Spinal cord (tissue), 9 donors: ENCODE measurements at regions not wholly inside any gene's neighbourhood (a gene's known extent, or its start where the extent isn't known, plus 50 kb on each side); places are given as distances from the start of the nearest gene placed in this dataset.
A peak's percentile ranks its signal among the peaks of the same experiment; 100 is the strongest.

Experiments
- DNase-seq, 6 donors: peaks; one replicate each; pipeline versions ENCODE4 v3.0.0 to v3.0.0-alpha.2; 2013 to 2015; ENCODE audit warnings: low spot score in 6 of 6, low read depth in 4 of 6
- H3K27ac ChIP-seq: one replicate; pipeline ENCODE4 v1.5.1; 2013; ENCODE audit warnings: low read depth, low read length, control low read depth
- H3K27me3 ChIP-seq: one replicate; pipeline ENCODE4 v1.6.1; 2013; ENCODE audit warnings: low read length; ENCODE audit not compliant: control insufficient read depth, insufficient read depth
- H3K36me3 ChIP-seq: one replicate; pipeline ENCODE4 v1.6.1; 2013; ENCODE audit warnings: low read length; ENCODE audit not compliant: control insufficient read depth, insufficient read depth
- H3K4me1 ChIP-seq: one replicate; pipeline ENCODE4 v1.6.1; 2013; ENCODE audit warnings: low read length; ENCODE audit not compliant: control insufficient read depth, insufficient read depth
- H3K4me3 ChIP-seq: one replicate; pipeline ENCODE4 v1.5.1; 2013; ENCODE audit warnings: low read depth, low read length, control low read depth
- H3K9me3 ChIP-seq: one replicate; pipeline ENCODE4 v1.6.1; 2013; ENCODE audit warnings: low read length; ENCODE audit not compliant: control insufficient read depth, insufficient read depth
- WGBS: methylation state at CpG from one replicate; pipeline ENCODE4 v1.1.5; 2013; ENCODE audit warnings: missing lambda C conversion rate; ENCODE audit not compliant: insufficient coverage; 5-methylcytosine and 5-hydroxymethylcytosine counted together
- donor health status: healthy.

GRCh38 chr13:31964168-31964567 is 67.4 kb upstream of the FRY start:
- Histone ChIP-seq H3K4me3 (no peak overlapping the region), H3K4me1 (peaks cover 3% of the 10 kb centered on the region), H3K9me3 (no peaks in the 10 kb centered on the region), H3K27ac (no peak overlapping the region), H3K27me3 (no peaks in the 10 kb centered on the region), H3K36me3 (no peaks in the 10 kb centered on the region)
- no CpG with 5 or more reads among the region's 2 CpGs for WGBS
- DNase-seq = no peak

DNA sequence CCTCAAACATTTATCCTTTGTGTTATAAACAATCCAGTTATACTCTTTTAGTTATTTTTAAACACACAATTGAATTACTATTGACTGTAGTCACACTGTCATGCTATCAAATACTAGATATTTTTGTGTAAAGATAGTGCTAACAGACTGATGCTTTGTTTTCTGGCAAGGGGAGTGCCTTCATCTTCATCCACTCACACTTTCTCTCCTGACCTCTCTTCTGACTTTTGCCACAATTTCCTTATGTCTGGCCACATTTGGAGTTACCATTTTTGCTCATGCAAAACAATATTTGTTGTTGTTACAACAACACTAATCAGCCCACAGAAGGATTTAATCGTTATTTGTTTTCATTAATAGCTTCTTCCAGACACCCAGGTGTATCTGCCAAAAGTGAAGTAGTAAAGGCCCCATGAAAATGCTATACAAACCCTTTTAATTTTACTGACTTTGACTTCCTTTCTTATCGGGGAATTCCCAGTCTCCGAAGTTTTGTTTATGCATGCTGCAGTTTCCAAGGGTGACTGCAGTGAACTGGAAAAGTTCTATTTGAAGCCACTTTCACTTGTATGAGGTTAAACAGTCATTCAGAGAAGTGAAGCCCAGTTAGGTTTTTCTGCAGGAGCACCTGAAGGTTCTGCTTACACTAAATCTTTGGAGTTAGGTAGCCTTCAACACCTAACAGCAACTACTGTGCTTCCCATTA is 66.1 kb upstream of the FRY start:
- peak in 2 of 6 donors; percentile 17 to 46 for DNase-seq
- H3K4me1 ChIP-seq = peaks cover 3% of the 10 kb centered on the region
- H3K27me3 ChIP-seq = no peaks in the 10 kb centered on the region
- WGBS = no CpG with 5 or more reads among the region's 3 CpGs
- H3K27ac ChIP-seq = no peak overlapping the region
- no peaks in the 10 kb centered on the region for H3K9me3 ChIP-seq
- H3K36me3 ChIP-seq = no peaks in the 10 kb centered on the region
- H3K4me3 ChIP-seq = no peak overlapping the region

- DNase-seq = no peak
- H3K4me1 ChIP-seq = peaks cover 3% of the 10 kb centered on the region
- no peaks in the 10 kb centered on the region for H3K27me3 ChIP-seq
- H3K9me3 ChIP-seq = no peaks in the 10 kb centered on the region
- no peak overlapping the region for H3K27ac ChIP-seq
- H3K4me3 ChIP-seq = no peak overlapping the region
- 100% methylated on average over 1 of the region's 1 CpG for WGBS
- H3K36me3 ChIP-seq = no peaks in the 10 kb centered on the region
These were observed 64.4 kb upstream of the FRY start for GRCh38 chr13:31967155-31967554.

DNA sequence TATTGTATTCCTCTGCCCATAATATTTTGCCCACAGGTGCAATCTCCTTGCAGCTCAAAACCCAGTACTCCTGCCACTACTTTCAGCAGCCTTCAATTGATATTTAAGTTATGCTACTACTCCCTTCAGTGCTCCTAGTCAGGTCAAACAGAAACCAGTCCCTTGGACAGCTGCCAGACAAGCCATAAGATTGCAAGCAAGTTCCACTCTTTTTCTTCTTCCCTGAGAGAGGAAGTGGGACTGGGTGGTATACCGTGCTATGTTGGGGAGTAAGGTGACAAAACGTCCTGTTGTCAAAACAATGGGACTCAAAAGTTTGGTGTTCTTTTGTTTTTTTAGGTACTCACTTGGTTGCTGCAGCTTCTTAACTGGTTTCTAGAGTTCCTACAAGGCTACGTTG is 63.1 kb upstream of the FRY start:
- H3K27me3 ChIP-seq = no peaks in the 10 kb centered on the region
- WGBS = 86% methylated on average over 1 of the region's 3 CpGs
- H3K36me3 ChIP-seq = no peaks in the 10 kb centered on the region
- no peaks in the 10 kb centered on the region for H3K9me3 ChIP-seq
- no peak overlapping the region for H3K27ac ChIP-seq
- H3K4me1 ChIP-seq = peaks cover 3% of the 10 kb centered on the region
- no peak overlapping the region for H3K4me3 ChIP-seq
- DNase-seq = no peak

GRCh38 chr13:31970231-31970930 is 61.2 kb upstream of the FRY start:
- Histone ChIP-seq H3K4me1 (peaks cover 3% of the 10 kb centered on the region), H3K4me3 (no peak overlapping the region), H3K27me3 (no peaks in the 10 kb centered on the region), H3K36me3 (no peaks in the 10 kb centered on the region), H3K9me3 (no peaks in the 10 kb centered on the region), H3K27ac (no peak overlapping the region)
- WGBS = 100% methylated on average over 1 of the region's 3 CpGs
- DNase-seq = no peak

DNA sequence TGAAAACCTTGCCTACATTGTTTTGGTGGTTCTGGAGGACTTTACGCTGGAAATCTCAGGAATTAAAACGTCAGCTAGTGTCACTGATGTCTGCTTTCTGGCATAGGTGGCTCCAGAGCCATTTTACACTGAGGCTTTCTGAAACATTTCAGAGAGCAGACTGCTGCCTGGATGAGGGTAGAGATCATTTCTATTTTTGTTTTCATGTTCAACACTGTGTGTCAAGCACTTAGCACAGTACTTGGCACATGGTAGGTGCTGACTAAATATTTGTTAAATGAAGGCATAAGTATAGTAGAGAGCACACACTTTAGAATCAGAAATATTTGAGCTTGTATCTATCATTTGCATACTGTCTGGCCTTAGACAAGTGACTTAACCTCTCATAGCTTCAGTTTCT is 59.1 kb upstream of the FRY start:
- Histone ChIP-seq H3K27ac (no peak overlapping the region), H3K9me3 (no peaks in the 10 kb centered on the region), H3K27me3 (no peaks in the 10 kb centered on the region), H3K4me3 (no peak overlapping the region), H3K4me1 (no peaks in the 10 kb centered on the region), H3K36me3 (no peaks in the 10 kb centered on the region)
- DNase-seq = no peak
- WGBS = 83% methylated on average over 2 of the region's 2 CpGs

- H3K27me3 ChIP-seq = no peaks in the 10 kb centered on the region
- no peak overlapping the region for H3K27ac ChIP-seq
- no peaks in the 10 kb centered on the region for H3K36me3 ChIP-seq
- H3K4me3 ChIP-seq = no peak overlapping the region
- 100% methylated on average over 2 of the region's 3 CpGs for WGBS
- H3K4me1 ChIP-seq = no peaks in the 10 kb centered on the region
- DNase-seq = no peak
- H3K9me3 ChIP-seq = no peaks in the 10 kb centered on the region
These were observed 53.6 kb upstream of the FRY start for GRCh38 chr13:31978021-31978420.

GRCh38 chr13:31980830-31981229 is 50.7 kb upstream of the FRY start:
- H3K36me3 ChIP-seq = no peaks in the 10 kb centered on the region
- H3K27ac ChIP-seq = no peak overlapping the region
- WGBS = no CpG with 5 or more reads among the region's 1 CpG
- no peaks in the 10 kb centered on the region for H3K27me3 ChIP-seq
- peaks cover 8% of the 10 kb centered on the region for H3K4me1 ChIP-seq
- H3K9me3 ChIP-seq = no peaks in the 10 kb centered on the region
- H3K4me3 ChIP-seq = no peak overlapping the region
- no peak for DNase-seq
